HG02885 (cell line): ENCODE measurements at regions not wholly inside any gene's neighbourhood (a gene's known extent, or its start where the extent isn't known, plus 50 kb on each side); places are given as distances from the start of the nearest gene placed in this dataset.
"Not testable (repeated sequence)": the region's sequence is repeated elsewhere in the genome, so short reads cannot be mapped to it uniquely, and the experiment has no call there.

Experiments used
- ATAC-seq: cut with Tn5 transposase; IDR thresholded peaks from one replicate; pipeline ENCODE4 v1.9.1; 2021; ENCODE audit warnings: mild to moderate bottlenecking; ENCODE audit not compliant: unreplicated experiment, poor library complexity

GRCh38 chr20:48124181-48124782, 339.0 kb upstream of the SULF2 start:
- ATAC-seq = no peak

GRCh38 chr20:48120120-48120519, 334.8 kb upstream of the SULF2 start:
- ATAC-seq = no peak

- not testable (repeated sequence) for ATAC-seq
These were observed 334.1 kb upstream of the SULF2 start for GRCh38 chr20:48119389-48119788.

- ATAC-seq = no peak
These were observed 330.2 kb upstream of the SULF2 start for GRCh38 chr20:48115502-48115901.

GRCh38 chr20:48107560-48107959, 322.3 kb upstream of the SULF2 start:
- ATAC-seq = no peak

GRCh38 chr20:48106428-48106827, 321.1 kb upstream of the SULF2 start:
- ATAC-seq = no peak

GRCh38 chr20:48105526-48105925, 320.2 kb upstream of the SULF2 start:
- ATAC-seq = no peak

- no peak for ATAC-seq
These were observed 317.8 kb upstream of the SULF2 start for GRCh38 chr20:48102931-48103660.

GRCh38 chr20:48102076-48102787, 317.0 kb upstream of the SULF2 start:
- no peak for ATAC-seq

- ATAC-seq = no peak
These were observed 315.2 kb upstream of the SULF2 start for GRCh38 chr20:48100483-48100882.

- no peak for ATAC-seq
These were observed 313.6 kb upstream of the SULF2 start for GRCh38 chr20:48098866-48099265.

GRCh38 chr20:48098099-48098498, 312.8 kb upstream of the SULF2 start:
- no peak for ATAC-seq

GRCh38 chr20:48096957-48097890, 311.9 kb upstream of the SULF2 start:
- ATAC-seq = no peak

- no peak for ATAC-seq
These were observed 311.1 kb upstream of the SULF2 start for GRCh38 chr20:48096212-48096875.

GRCh38 chr20:48094944-48095343, 309.7 kb upstream of the SULF2 start:
- no peak for ATAC-seq

GRCh38 chr20:48094196-48094749, 309.0 kb upstream of the SULF2 start:
- no peak for ATAC-seq

GRCh38 chr20:48092596-48093280, 307.5 kb upstream of the SULF2 start:
- no peak for ATAC-seq

- no peak for ATAC-seq
These were observed 305.5 kb upstream of the SULF2 start for GRCh38 chr20:48090784-48091183.

- ATAC-seq = no peak
These were observed 305.0 kb upstream of the SULF2 start for GRCh38 chr20:48090314-48090713.
